Right lobe of liver (tissue), 6 donors: ENCODE measurements at regions not wholly inside any gene's neighbourhood (a gene's known extent, or its start where the extent isn't known, plus 50 kb on each side); places are given as distances from the start of the nearest gene placed in this dataset.

ENCODE experiments used
- ATAC-seq, 4 donors: fragments of 200-7000 bp; cut with Tn5 transposase; one replicate each; pipeline ENCODE4 v1.9.1; 2020; ENCODE audit warnings: mild to moderate bottlenecking in 4 of 4, moderate library complexity in 4 of 4
- DNase-seq, 3 donors: peaks; one replicate each; pipeline ENCODE4 v3.0.0-alpha.2; 2020
- H3K27ac ChIP-seq, 3 donors: fragments of 200-600 bp; one replicate each; pipeline ENCODE4 v1.8.0; 2022
- H3K27me3 ChIP-seq, 2 donors: fragments of 200-600 bp; one replicate each; pipeline ENCODE4 v1.8.0; 2022
- H3K36me3 ChIP-seq, 4 donors: fragments of 200-600 bp; sonication (generic) in 1 of 4; one replicate each; pipeline versions ENCODE4 v1.5.1 to v1.8.0; 2017 to 2022; ENCODE audit warnings: control low read depth in 1 of 4
- H3K4me1 ChIP-seq, 4 donors: fragments of 200-600 bp; sonication (generic) in 1 of 4; one replicate each; pipeline versions ENCODE4 v1.5.1 to v1.8.0; 2017 to 2022; ENCODE audit warnings: control low read depth in 1 of 4
- H3K4me3 ChIP-seq, 3 donors: fragments of 200-600 bp; one replicate each; pipeline ENCODE4 v1.8.0; 2022
- H3K9me3 ChIP-seq, 4 donors: fragments of 200-600 bp; sonication (generic) in 1 of 4; one replicate each; pipeline versions ENCODE4 v1.5.1 to v1.8.0; 2017 to 2022; ENCODE audit warnings: control low read depth in 1 of 4
- CTCF ChIP-seq, 4 donors: fragments of 200-600 bp in 3 of 4; fragments of 450-650 bp in 1 of 4; IDR thresholded peaks; one replicate each; pipeline versions ENCODE4 v1.5.1 to v1.8.0; 2016 to 2022; ENCODE audit warnings: antibody characterized with exemption in 4 of 4, mild to moderate bottlenecking in 2 of 4
- POLR2A ChIP-seq: fragments of 450-650 bp; IDR thresholded peaks from one replicate; pipeline ENCODE4 v1.6.1; 2017; ENCODE audit warnings: antibody characterized with exemption, mild to moderate bottlenecking
- WGBS: methylation state at CpG from one replicate; pipeline ENCODE4 v1.1.6; 2018; ENCODE audit warnings: low coverage, low lambda C conversion rate; ENCODE audit not compliant: insufficient coverage; ENCODE audit errors: missing lambda C conversion rate; 5-methylcytosine and 5-hydroxymethylcytosine counted together
- intact Hi-C, 2 donors: fragments of 100-400 bp; cut with DNase I; formaldehyde crosslinking; loops; one replicate each; pipeline versions ENCODE4 v1.11.2 to v1.14.1; 2022
- donor health status: DM: no; HTN: yes; CAD: no.
- donor health status: DM: no; HTN: no; CAD: no.
- donor health status: DM: no; HTN: no; CAD: no.
- donor health status: DM: no; HTN: yes; CAD: no.
- donor health status: DM: no; HTN: yes; CAD: no.

- Histone ChIP-seq H3K4me3 (no peak overlapping the region), H3K36me3 (no peaks in the 10 kb centered on the region), H3K27ac (no peak overlapping the region), H3K4me1 (peaks cover 0 to 8% (median 0%) of the 10 kb centered on the region in 4 donors), H3K27me3 (no peaks in the 10 kb centered on the region), H3K9me3 (no peaks in the 10 kb centered on the region)
- 45% methylated on average over 4 of the region's 4 CpGs for WGBS
- ATAC-seq (no peak), DNase-seq (no peak)
- intact Hi-C loops, result no loop called here
- TF ChIP-seq CTCF (IDR thresholded peaks at IDR 0.05) (no peak), POLR2A (no peak)
Observed at GRCh38 chr5:68027519-68027918, 188.0 kb upstream of the PIK3R1 start.

- no peaks in the 10 kb centered on the region for H3K9me3 ChIP-seq
- no peaks in the 10 kb centered on the region for H3K36me3 ChIP-seq
- no peaks in the 10 kb centered on the region for H3K4me1 ChIP-seq
- DNase-seq (no peak), ATAC-seq (no peak)
- no peak for TF ChIP-seq CTCF (IDR thresholded peaks at IDR 0.05)
- TF ChIP-seq POLR2A, result no peak
- H3K27ac ChIP-seq, result no peak overlapping the region
- 92% methylated on average over 1 of the region's 1 CpG for WGBS
- H3K27me3 ChIP-seq, result no peaks in the 10 kb centered on the region
- H3K4me3 ChIP-seq, result no peak overlapping the region
- intact Hi-C loops, result no loop called here
Observed at GRCh38 chr5:68026092-68026885, 189.3 kb upstream of the PIK3R1 start.

GRCh38 chr5:68024426-68024825 is 191.1 kb upstream of the PIK3R1 start:
- TF ChIP-seq POLR2A (no peak), CTCF (IDR thresholded peaks at IDR 0.05) (no peak)
- Histone ChIP-seq H3K36me3 (no peaks in the 10 kb centered on the region), H3K4me1 (no peaks in the 10 kb centered on the region), H3K4me3 (no peak overlapping the region), H3K27me3 (no peaks in the 10 kb centered on the region), H3K9me3 (no peaks in the 10 kb centered on the region), H3K27ac (no peak overlapping the region)
- DNase-seq, result no peak
- intact Hi-C loops, result no loop called here
- no peak for ATAC-seq

GRCh38 chr5:68021916-68022315 is 193.6 kb upstream of the PIK3R1 start:
- no peaks in the 10 kb centered on the region for H3K9me3 ChIP-seq
- H3K4me1 ChIP-seq, result no peaks in the 10 kb centered on the region
- intact Hi-C loops, result no loop called here
- H3K27me3 ChIP-seq, result no peaks in the 10 kb centered on the region
- no peak for DNase-seq
- H3K36me3 ChIP-seq, result no peaks in the 10 kb centered on the region
- H3K4me3 ChIP-seq, result no peak overlapping the region
- peak; percentile 73 to 75 (median 74) for ATAC-seq
- H3K27ac ChIP-seq, result no peak overlapping the region
- 23% methylated on average over 2 of the region's 4 CpGs for WGBS
- TF ChIP-seq CTCF (IDR thresholded peaks at IDR 0.05), result no peak
- TF ChIP-seq POLR2A, result no peak
